H1 (cell line): ENCODE measurements at regions not wholly inside any gene's neighbourhood (a gene's known extent, or its start where the extent isn't known, plus 50 kb on each side); places are given as distances from the start of the nearest gene placed in this dataset.

Experiments
- CTBP2 ChIP-seq: IDR thresholded peaks from 2 replicates; pipeline ENCODE4 v1.7.0; 2011; ENCODE audit warnings: borderline replicate concordance, mild to moderate bottlenecking, moderate library complexity, mixed read lengths, low read length; ENCODE audit not compliant: insufficient read depth, insufficient read length
- SRF ChIP-seq: IDR thresholded peaks from 2 replicates; pipeline ENCODE4 v1.6.1; 2011; ENCODE audit warnings: mild to moderate bottlenecking, low read depth, low read length, moderate library complexity
- TAF7 ChIP-seq: optimal IDR thresholded peaks from 2 replicates; pipeline ENCODE3; 2011; ENCODE audit warnings: low read depth, mild to moderate bottlenecking, inconsistent platforms, low read length, moderate library complexity, borderline replicate concordance
- TF ChIP-seq, protein P1 (sequence below): IDR thresholded peaks from 2 replicates; pipeline ENCODE4 v1.6.1; 2012; ENCODE audit warnings: inconsistent platforms

DNA sequence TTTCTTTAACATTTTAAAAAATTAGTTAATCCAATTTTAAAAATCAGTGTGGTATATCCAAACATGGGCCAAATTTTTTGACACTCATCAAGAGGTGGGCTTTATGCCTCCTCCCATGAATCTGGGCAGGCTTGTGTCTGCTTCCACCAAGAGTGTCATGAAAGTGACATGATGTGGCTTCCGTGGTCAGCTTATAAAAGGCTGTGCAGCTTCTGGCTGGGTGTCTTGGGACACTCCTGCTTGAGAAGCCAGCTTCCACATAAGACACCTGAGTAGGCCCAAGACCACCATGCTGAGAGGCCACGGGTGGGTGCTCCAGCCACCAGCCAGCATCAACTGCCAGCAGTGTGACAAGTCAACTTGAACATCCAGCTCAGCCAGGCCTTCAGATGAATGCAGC is 74.3 kb upstream of the RUNX3 start (continued):
- TF ChIP-seq CTBP2 (no peak), SRF (no peak), TAF7 (no peak)
- TF ChIP-seq, protein P1, sequence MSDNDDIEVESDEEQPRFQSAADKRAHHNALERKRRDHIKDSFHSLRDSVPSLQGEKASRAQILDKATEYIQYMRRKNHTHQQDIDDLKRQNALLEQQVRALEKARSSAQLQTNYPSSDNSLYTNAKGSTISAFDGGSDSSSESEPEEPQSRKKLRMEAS = no peak
